BJ (cell line): ENCODE measurements at regions not wholly inside any gene's neighbourhood (a gene's known extent, or its start where the extent isn't known, plus 50 kb on each side); places are given as distances from the start of the nearest gene placed in this dataset.
"Not testable (repeated sequence)": the region's sequence is repeated elsewhere in the genome, so short reads cannot be mapped to it uniquely, and the experiment has no call there.

ENCODE experiments used
- CTCF ChIA-PET: fragments of 350-600 bp; formaldehyde crosslinking; extraction: SDS; loops from one replicate; lab custom pipeline; 2021; ENCODE audit warnings: antibody characterized with exemption, inconsistent platforms; lab: Yijun Ruan, JAX
- POLR2A ChIA-PET: fragments of 300-600 bp; sonication (Branson Sonifier 250); formaldehyde crosslinking; extraction: SDS; loops from one replicate; lab custom pipeline; 2021; ENCODE audit warnings: antibody characterized with exemption; lab: Charles Lee
- DNase-seq: peaks from one replicate; pipeline ENCODE4 v3.0.0-alpha.2; 2011; ENCODE audit warnings: low read depth
- H3K27me3 ChIP-seq: 2 replicates; pipeline ENCODE4 v1.6.0; 2011; ENCODE audit warnings: low read length; ENCODE audit not compliant: control insufficient read depth, insufficient read depth
- H3K36me3 ChIP-seq: 2 replicates; pipeline ENCODE4 v1.5.1; 2011; ENCODE audit warnings: low read length; ENCODE audit not compliant: control insufficient read depth, insufficient read depth
- H3K4me3 ChIP-seq: 2 replicates; pipeline ENCODE4 v1.5.1; 2011; ENCODE audit warnings: low read depth, mild to moderate bottlenecking, control low read depth, low read length
- CTCF ChIP-seq: IDR thresholded peaks from 2 replicates; pipeline ENCODE4 v1.5.1; 2011; ENCODE audit warnings: low read depth, mild to moderate bottlenecking, control low read depth, inconsistent platforms, low read length, moderate library complexity; ENCODE audit not compliant: insufficient read depth

GRCh38 chr11:101786916-101787315 lies 127.9 kb upstream of the CEP126 start:
- peak; percentile 49 for DNase-seq
- Histone ChIP-seq H3K27me3 (no peaks in the 10 kb centered on the region), H3K36me3 (no peaks in the 10 kb centered on the region), H3K4me3 (no peak overlapping the region)
- ChIA-PET CTCF (no interaction called here), POLR2A (no interaction called here)
- TF ChIP-seq CTCF, result no peak

- no peak for DNase-seq
- no peaks in the 10 kb centered on the region for H3K27me3 ChIP-seq
- TF ChIP-seq CTCF, result no peak
- H3K4me3 ChIP-seq, result no peak overlapping the region
- no peaks in the 10 kb centered on the region for H3K36me3 ChIP-seq
- ChIA-PET CTCF (no interaction called here), POLR2A (no interaction called here)
Measured at GRCh38 chr11:101786421-101786820, 128.4 kb upstream of the CEP126 start.

GRCh38 chr11:101779167-101779566 lies 135.6 kb upstream of the CEP126 start:
- DNase-seq, POLR2A ChIA-PET, H3K36me3 ChIP-seq, H3K4me3 ChIP-seq, H3K27me3 ChIP-seq: not testable (repeated sequence)
- CTCF ChIA-PET, result interaction anchor here (1.7 kb wide), 1 partner anchor 11 kb away, joined by 5 read pairs; no protein-coding TSS in a partner anchor

GRCh38 chr11:101777476-101777875 lies 137.3 kb upstream of the CEP126 start:
- no peak for DNase-seq
- POLR2A ChIA-PET, result no interaction called here
- CTCF ChIA-PET, result interaction anchor here (1.7 kb wide), 1 partner anchor 13 kb away, joined by 5 read pairs; no protein-coding TSS in a partner anchor
- no peaks in the 10 kb centered on the region for H3K36me3 ChIP-seq
- no peaks in the 10 kb centered on the region for H3K27me3 ChIP-seq
- TF ChIP-seq CTCF, result no peak
- H3K4me3 ChIP-seq, result no peak overlapping the region

- no peaks in the 10 kb centered on the region for H3K27me3 ChIP-seq
- POLR2A ChIA-PET, result no interaction called here
- no peak overlapping the region for H3K4me3 ChIP-seq
- CTCF ChIA-PET, result interaction anchor here (1.3 kb wide), 1 partner anchor 15 kb away, joined by 4 read pairs; no protein-coding TSS in a partner anchor
- TF ChIP-seq CTCF, result no peak
- no peaks in the 10 kb centered on the region for H3K36me3 ChIP-seq
- DNase-seq, result no peak
Measured at GRCh38 chr11:101775033-101775432, 139.8 kb upstream of the CEP126 start.

GRCh38 chr11:101770648-101771047 lies 144.2 kb upstream of the CEP126 start:
- CTCF ChIA-PET, result interaction anchor here (1.2 kb wide), 1 partner anchor 11 kb away, joined by 4 read pairs; no protein-coding TSS in a partner anchor
- H3K36me3 ChIP-seq, result no peaks in the 10 kb centered on the region
- POLR2A ChIA-PET, result no interaction called here
- no peak for DNase-seq
- no peak for TF ChIP-seq CTCF
- no peaks in the 10 kb centered on the region for H3K27me3 ChIP-seq
- no peak overlapping the region for H3K4me3 ChIP-seq
